PC-3 (cell line): ENCODE measurements at regions not wholly inside any gene's neighbourhood (a gene's known extent, or its start where the extent isn't known, plus 50 kb on each side); places are given as distances from the start of the nearest gene placed in this dataset.
"Not testable (repeated sequence)": the region's sequence is repeated elsewhere in the genome, so short reads cannot be mapped to it uniquely, and the experiment has no call there.

Experiments
- EZH2 ChIP-seq: fragments of 300-600 bp; sonication (generic); IDR thresholded peaks from one replicate; pipeline ENCODE4 v1.6.1; 2017; ENCODE audit warnings: antibody characterized with exemption, mild to moderate bottlenecking, low read length; ENCODE audit not compliant: unreplicated experiment
- EZH2phosphoT487 ChIP-seq: fragments of 300-600 bp; sonication (generic); IDR thresholded peaks from 2 replicates; pipeline ENCODE4 v1.6.1; 2018; ENCODE audit warnings: mild to moderate bottlenecking, antibody characterized with exemption, low read length, borderline replicate concordance
- TF ChIP-seq, protein P1 (sequence below): fragments of 300-600 bp; sonication (generic); conservative IDR thresholded peaks from 2 replicates; pipeline ENCODE4 v1.5.1; 2017; ENCODE audit warnings: antibody characterized with exemption, low read depth, mild to moderate bottlenecking, low read length

DNA sequence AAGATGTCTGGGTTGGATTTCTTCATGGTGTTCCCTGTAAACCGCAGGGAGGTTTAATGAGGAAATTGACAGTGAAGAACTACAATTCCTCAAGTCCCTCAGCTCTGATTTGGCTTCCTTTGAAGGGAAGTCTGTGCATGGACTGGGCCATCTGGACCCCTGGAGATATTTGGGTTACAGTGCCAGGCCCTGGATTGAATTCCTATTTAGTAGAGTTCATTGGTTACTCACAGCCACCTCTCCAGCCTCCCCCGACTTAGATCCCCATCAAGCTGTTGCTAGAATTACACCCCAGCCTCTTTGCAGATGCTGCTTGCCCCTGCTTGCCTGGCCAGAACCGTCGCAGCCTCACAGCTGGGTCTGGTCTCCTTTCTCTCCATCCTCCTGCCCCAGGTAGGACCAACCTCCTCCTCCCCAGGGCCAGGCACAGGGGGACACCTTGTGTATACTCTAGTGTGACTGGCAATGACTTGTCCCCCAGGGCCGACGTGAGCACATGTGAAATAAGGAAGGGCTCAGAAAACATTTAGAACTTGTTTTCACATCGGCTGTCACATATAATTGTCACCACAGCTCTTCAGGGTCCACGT, 93.2 kb upstream of the LRPAP1 start:
- TF ChIP-seq, protein P1, sequence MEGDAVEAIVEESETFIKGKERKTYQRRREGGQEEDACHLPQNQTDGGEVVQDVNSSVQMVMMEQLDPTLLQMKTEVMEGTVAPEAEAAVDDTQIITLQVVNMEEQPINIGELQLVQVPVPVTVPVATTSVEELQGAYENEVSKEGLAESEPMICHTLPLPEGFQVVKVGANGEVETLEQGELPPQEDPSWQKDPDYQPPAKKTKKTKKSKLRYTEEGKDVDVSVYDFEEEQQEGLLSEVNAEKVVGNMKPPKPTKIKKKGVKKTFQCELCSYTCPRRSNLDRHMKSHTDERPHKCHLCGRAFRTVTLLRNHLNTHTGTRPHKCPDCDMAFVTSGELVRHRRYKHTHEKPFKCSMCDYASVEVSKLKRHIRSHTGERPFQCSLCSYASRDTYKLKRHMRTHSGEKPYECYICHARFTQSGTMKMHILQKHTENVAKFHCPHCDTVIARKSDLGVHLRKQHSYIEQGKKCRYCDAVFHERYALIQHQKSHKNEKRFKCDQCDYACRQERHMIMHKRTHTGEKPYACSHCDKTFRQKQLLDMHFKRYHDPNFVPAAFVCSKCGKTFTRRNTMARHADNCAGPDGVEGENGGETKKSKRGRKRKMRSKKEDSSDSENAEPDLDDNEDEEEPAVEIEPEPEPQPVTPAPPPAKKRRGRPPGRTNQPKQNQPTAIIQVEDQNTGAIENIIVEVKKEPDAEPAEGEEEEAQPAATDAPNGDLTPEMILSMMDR: not testable (repeated sequence)
- not testable (repeated sequence) for TF ChIP-seq EZH2phosphoT487, EZH2
